Left renal pelvis (tissue), 4 donors: ENCODE measurements at regions not wholly inside any gene's neighbourhood (a gene's known extent, or its start where the extent isn't known, plus 50 kb on each side); places are given as distances from the start of the nearest gene placed in this dataset.

ENCODE experiments used
- DNase-seq, 4 donors: peaks; one replicate each; pipeline ENCODE4 v3.0.0-alpha.2; 2013; ENCODE audit warnings: low read depth in 4 of 4, low spot score in 3 of 4

DNA sequence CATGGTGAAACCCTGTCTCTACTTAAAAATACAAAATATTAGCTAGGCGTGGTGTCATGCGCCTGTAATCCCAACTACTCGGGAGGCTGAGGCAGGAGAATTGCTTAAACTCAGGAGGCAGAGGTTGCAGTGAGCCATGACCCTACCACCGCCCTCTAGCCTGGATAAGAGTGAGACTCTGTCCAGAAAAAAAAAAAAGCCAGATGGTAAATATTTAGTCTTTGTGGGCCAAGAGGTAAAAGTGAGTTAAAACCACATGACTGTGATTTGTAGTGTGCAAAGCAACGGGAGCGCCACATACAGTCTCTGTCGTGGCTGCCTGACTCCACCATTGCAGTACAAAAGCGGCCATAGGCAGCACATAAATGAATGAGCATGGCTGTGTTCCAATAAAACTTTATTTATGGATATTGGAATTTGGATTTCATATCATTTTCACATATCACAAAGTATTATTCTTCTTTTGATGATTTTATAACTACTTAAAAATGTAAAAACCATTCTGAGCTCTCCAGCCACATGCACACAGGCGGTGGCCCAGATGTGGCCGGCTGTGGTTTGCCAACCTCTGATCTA is 51.8 kb upstream of the CASZ1 start:
- no peak for DNase-seq

DNA sequence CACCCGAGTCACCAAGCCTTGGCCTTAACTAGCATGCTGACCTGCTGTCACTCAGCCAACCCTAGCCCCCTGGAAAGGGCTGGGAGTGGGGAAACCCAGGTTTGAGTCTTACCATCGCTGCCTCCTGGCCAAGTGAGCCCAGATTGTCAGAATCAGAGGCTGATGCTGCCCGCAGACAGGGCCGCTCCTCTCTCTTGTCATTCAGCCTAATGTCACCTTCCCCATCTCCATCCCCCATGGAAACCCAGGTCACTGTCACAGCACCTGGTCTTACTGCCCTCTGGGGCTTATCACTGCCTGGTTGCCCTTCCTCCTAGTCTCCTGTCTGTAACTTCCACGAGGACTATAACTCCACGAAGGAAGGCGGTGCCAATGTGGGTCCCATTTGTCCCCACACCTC is 53.6 kb upstream of the CASZ1 start:
- DNase-seq: no peak

DNA sequence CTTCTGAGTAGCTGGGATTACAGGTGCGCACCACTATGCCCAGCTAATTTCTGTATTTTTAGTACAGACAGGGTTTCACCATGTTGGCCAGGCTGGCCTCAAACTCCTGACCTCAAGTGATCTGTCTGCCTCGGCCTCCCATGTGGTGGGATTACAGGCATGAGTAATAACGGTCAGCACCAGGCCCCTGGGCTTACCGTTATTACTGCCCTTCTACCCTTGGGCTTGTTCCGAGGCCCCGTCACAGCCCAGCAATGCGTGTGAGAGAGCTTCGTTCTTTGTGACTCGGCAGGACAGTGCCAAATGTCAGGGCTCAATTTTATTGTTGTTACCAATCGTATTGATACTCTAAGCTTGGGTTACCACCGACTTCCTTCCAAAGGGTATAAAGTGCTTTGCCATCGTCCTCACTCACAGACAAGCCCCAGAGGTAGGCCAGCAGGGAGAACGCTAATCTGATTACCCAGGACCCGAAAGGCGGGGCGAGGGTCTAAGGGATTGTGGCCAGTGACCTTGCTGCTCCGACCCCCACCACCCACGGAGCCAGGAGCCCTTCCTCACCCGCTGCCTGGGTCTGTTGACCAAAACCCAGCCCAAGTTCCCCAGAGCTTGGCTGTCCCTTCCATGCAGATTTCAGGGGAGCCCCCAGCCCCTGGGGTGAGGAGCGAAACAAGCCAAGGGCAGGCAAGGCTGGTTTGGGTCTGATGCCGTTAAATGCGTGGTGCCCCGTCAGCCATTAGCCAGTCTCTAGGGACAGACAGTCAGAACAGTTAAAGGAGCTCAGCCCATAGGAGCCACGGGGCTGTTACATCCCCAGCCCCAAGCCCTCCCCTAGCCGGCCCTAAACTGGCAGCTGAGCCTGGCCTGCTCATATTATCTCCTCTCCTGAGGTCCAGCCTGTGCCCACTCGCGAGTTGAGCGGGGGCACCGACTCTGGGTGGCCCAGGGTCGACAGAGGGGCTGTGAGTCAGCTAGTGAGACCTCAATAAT is 54.9 kb upstream of the CASZ1 start:
- DNase-seq: no peak

DNA sequence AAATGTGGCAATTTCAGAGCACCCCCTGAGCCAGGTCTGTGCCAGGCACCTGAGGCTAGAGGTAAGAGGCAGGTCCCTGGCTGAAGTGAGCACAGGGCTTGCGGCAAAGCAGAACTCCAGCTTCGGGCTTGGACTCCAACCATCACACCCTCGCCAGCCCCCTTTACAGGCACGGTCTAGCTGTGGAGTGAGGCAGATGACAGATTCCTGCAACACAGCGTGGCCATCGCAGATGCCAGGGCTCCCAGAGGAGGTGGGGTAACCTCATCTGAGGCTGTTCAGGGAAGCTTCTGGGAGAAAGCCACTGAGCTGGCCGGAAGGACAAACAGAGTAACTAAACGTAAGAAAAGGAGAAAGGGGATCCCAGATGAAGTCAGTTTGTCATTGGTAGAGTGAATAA is 55.6 kb upstream of the CASZ1 start:
- DNase-seq: no peak

DNA sequence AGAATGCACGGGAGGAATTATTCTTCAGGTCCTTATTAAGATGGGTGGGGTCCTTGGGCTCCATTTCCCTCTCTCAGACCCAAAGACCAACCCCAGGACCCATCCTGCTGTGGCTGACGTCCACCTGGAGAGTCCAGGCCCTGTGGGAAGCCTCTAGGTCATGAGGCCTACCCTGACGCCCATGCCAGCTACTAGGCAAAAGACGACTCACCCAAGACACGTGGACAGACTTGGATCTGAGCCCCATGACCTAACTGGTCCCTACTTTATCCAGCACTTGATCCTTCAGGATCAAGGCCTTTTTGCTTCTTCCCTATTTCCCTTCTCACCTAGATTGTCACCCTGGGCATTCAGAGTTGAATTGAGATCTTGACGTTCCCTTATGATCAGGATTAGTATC is 56.0 kb upstream of the CASZ1 start:
- no peak for DNase-seq

DNA sequence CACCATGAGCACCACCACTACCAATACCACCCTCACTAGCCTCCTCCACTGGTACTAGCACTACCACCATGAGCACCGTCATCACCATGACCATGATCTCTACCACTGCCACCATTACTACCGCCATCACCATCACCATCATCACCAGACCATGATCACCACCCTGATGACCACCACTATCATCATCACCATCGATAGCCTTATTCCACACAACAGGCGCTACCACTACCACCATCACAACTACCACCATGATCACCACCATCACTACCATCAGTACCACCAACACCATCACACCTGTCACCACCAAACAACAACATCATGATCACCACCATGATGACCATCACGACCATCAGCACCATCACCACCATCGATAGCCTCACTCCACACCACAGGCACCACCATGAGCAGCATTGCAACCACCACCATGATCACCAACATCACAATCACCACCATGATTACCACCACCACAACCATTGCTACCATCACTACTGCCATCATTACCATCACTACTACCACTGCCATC is 56.6 kb upstream of the CASZ1 start:
- no peak for DNase-seq

DNA sequence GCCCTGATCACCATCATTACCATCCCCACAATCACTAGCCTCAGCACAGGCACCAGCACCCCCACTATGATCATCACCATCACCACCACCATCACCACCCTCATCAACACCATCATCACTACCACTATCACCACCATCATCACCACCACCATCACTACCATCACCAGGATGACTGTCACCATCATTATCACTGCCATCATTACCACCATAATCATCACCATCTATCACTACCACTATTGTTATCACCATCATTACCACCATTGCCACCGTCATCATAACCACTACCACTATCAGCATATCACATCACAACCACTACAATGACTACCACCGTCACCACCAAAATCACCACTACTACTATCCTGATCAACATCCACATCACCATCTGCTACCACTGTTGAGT is 57.3 kb upstream of the CASZ1 start:
- DNase-seq: no peak

DNA sequence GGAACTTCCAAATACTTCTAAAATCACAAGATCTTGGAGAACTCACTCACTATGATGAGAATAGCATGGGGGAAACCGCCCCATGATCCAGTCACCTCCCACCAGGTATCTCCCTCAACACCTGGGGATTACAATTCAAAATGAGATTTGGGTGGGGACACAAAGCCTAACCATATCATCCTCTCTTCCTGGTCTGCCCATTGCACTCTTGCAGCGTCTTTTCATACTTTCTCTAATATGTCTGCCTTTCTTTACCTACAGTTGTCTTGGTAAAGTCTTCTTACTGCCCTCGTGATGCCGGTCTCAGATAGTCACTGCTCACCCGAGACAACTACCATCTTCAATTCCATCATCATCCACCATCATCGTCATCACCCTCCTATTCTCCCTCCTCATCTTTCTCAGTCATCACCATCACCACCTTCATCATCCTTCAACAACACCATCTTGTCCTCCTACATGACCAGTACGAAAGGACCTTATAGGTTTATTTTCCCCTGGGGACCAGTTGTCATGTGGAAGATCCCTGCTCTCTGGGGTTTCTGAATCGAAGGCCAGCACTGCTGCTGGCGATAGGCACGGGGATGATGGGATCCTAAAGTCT is 58.5 kb upstream of the CASZ1 start:
- DNase-seq: no peak

DNA sequence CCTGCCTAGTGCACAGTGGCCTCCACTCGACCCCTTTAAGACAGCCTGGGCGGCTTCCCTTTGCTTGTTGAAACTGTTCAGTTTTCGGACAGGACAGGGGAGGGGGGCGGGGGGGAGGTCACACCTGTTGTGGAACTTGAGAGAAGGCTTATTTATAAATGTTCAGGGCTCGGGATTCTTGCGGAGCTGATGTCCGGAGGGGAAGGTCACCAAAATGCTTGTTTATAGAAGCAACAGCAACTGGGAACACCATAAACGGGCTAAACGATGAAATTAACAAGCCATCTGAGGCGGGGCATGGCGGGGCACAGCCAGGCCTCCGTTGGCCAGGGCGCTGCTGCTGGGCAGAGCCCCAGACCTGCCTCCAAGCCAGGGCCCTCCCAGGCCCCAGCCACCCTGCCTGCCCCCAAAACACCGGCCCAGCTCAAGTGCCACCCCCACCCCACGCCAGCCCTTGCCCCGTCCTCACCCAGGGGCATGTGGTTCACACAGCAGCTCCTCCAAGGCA is 59.8 kb upstream of the CASZ1 start:
- no peak for DNase-seq

DNA sequence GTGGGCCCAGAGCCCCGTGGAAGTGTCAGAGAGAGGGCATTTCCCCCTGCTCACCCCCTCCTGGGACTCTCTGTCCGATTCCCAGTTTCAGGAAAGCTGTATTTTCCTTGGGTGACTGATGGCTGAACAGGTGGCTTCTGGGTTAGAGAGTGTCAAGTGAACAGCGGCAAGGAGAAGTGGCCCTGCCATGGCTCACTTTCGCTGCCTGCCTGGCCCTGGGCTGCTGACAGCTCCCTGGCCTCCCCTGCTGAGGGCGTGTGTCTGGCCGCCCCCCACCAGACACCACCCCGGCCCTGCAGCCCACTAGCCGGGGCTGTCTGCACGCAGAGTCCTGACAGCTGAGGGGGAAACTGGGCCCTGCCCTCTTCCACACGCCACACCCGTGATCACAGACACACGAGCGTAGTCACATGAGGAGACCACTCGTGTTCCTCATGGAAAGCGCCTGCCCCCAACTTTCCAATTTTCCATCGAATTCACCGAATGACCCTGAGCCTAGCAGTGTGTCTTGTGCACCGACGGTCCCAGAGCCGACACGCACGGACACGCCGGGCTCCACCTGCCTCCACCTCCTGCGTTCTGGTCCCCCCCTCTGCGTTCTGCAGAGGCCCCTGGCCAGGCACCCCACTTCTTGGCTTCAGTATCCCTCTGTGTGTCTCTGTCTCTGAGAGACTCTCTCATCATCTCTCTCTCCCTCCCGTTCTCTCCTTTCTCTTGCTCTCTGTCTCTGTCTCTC is 60.6 kb upstream of the CASZ1 start:
- DNase-seq: no peak

DNA sequence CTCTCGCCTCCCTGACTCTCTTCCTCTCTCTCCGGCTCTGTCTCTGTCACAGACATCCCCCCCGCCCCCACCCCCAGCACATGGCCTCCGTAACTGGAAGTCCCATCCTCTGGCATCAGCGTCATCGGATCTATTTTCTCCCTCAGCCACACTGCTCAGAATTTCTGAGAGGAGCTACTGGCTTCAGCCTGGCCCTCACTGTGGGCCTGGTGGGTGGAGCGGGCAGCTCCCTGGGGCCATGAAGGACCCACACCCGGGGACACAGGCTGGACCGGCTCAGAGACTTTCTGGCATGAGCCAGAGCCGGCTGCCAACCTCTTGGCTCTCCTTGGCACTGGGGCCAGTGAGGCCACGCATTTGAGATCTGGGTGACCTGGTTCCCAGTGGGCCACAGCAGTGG is 61.2 kb upstream of the CASZ1 start:
- no peak for DNase-seq

DNA sequence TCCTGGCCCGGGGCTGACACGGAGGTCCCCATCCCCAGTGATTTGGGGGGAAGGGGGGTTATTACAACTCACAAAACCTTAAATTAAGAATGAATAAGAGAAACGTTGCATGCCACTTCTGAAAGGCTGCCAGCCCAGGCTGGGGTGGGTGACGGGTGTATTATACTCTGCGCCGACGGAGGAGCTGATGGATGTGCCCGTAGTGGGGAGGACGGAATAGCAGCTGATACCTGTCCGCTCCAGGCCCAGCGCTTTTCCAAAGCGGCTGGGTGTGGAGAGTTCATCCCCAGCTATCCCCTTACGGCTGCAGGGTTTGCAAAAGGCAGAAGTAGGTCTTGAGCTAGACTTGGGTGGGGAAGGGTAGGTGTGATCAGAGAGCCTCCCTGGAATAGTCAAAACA is 63.8 kb upstream of the CASZ1 start:
- DNase-seq: no peak

DNA sequence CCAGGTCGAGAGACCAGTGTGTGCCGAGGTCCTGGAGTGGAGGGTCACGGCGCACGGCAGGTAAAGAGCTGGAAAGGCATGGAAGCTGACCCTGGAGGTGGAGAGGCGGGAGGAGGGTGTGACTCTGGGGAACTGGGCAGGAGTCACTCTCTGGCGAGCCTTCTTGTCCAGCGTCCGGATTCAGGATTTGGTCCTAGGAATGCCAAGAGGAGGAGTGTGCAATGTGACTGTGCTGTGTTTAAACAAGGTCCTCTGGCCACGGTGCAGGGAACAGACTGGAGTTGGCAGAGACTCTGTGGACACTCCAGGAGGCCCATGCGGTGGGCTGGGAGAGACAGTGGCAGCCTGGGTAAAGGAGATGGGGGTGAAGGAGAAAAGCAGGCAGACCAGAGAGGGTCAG is 64.2 kb upstream of the CASZ1 start:
- no peak for DNase-seq

DNA sequence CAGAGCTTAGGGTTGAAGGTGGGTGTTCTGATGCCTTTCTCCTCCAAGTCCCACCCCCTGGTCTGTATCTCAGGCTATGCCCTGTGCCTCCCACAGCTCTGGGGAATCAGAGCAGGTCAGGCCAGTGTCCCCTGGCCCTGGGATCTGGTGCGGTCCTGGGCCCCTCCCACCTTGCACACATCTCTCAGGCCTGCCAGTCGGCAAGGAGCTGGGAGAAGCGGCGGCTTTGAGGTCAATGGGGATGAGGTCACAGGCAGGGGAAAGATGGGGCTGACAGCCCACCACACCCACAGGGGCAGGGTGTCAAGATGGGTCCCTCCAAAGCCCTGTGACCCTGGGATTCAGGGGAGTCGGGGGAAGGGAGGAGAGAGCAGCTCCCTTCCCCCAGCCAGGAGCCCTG is 65.4 kb upstream of the CASZ1 start:
- no peak for DNase-seq

DNA sequence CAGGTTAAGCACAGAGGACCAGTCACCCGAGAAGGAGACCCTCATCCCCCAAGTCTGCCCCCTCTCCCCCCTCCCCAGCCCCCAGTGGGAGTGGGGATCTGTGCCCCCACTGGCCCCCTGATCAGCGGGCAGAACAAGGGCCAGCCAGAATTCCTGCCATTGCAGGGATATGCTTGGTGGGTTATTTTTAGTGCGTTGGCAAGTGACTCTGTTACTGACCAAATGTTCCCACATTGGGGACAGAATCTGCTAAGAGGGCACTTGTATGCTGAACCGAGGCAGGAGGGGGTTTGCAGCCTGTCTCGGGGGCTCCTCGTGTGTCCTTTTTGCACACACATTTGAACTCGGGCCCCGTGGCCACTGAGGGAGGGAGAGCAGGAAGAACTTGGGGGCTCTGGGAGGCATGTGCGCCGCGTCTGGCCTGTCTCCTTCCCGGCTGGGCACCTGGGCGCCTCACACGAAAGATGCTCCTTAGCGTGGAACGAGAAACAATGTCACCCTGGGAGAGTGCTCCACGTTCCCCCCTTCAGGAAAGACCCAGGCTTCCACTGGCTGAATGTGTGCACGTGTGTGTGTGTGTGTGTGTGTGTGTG is 66.4 kb upstream of the CASZ1 start:
- DNase-seq: no peak

DNA sequence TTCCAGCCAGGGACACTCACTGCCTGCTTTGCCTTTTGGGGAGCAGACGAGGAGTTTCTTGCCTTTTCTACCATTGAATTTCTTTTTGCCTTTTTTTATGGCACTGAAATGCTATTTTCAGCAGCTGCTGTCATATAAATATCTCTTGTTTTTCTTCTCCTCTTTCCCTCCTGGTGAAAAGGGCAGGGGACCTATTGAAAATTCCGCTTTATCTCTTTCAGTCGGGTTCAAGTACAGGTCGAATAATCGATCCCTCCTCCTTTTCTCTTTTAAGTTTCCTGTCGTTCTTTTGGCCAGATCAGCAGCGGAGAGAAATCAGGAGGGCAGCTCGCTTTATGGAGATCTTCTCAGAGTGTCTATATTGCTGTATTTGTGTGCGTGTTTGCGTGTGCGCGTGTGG is 67.4 kb upstream of the CASZ1 start:
- no peak for DNase-seq

DNA sequence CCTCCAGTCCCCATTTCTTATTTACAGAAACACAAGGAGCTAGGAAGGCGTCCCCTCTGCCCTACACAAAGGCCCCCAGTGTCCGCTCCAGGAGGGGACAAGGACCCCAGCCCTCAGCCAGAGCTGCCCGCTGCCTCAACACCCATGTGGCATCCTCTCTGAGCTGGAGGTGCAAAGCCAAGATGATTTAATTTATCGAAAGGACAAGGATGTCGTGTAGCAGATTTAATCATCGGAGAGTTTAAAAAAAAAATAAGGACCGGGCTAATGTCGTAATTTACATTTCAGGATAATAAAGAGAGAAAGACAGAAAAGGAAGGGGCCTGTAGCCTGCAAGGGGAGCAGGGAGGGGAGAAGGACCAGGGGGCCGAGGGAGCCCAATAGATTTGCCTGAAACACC is 68.3 kb upstream of the CASZ1 start:
- no peak for DNase-seq

DNA sequence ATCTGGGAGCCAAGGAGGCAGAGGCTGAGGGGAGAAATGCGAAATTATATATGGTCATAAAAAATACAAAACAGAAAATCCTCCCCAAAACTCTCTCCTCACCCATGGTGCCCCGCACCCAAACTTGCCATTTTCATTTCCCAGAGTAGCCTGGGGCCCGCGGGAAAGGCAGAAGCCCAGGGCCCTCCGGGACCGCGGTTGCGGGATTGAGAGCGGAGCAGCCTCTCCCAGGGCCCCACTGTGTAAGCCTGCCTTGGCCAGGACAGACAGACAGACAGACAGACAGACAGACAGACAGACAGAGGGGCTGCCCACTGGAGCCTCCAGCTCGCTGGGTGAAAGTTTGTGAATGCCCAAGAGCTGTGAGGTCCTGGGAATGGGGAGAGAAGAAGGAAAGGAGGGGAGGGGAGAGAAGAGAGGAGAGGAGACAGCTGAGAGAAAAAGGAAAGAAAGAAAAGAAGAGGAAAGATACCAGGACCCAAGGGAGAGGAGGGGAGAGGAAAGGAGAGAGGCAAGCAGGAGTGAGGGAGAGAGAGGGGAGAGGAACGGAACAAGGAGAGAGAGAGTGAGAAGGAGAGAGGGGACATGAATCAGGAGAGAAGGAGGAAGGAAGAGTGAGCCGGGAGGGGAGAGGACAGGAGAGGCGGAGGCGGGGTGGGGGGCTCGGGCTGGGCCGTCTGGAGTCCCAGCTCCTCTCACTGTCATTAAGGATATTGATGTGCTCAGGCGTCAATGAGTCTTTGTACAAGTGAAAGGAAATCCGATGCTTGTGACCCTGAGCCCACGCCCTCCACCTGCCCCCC is 69.3 kb upstream of the CASZ1 start:
- DNase-seq: no peak

DNA sequence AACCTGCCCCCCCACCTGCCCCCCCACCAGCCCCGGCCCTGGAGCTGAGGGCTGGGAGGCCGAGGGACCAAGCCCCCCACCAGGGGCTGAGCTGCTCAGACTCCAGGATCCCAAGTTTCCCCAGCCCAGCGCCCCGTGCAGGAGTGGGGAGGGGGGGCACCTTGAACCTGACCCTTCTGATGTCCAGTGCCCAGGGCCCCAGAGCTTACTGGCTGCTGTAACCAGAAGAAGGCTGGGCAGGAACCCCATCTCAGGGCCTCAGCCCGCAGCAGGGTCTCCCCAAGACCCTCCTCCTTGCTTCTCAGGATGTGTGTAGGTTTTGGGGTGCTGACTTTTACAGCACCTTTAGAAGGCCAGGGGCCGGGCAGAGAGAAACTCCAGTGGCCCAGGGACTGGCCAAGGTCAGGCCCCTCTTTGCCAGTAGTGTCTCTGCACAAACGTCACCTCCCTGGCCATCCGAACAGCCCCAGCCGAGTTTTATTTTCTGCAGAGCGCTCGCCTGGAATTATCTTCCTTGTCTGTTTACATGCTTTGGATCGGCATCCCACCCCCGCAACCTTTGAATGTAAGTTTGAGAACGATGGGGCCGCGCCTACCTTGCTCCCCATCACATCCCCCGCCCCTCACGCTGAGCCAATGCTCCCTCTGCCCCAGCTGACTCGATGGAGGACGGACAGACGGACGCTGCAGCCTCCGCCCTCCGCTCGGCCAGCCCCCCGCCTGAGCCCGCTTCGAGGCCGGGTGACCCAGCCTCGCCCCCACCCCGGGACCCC is 70.1 kb upstream of the CASZ1 start:
- DNase-seq: no peak
